ENCODE measurements at regions not wholly inside any gene's neighbourhood (a gene's known extent, or its start where the extent isn't known, plus 50 kb on each side); places are given as distances from the start of the nearest gene placed in this dataset.

- Histone ChIP-seq H3K4me1 (no peaks in the 10 kb centered on the region), H3K9me3 (no peaks in the 10 kb centered on the region), H3K36me3 (no peaks in the 10 kb centered on the region), H3K4me3 (replicated peaks in 1 of 3) (no peak overlapping the region), H3K27ac (no peak overlapping the region), H3K27me3 (no peaks in the 10 kb centered on the region)
- intact Hi-C loops (cut with DNase I) = no loop called here
- TF ChIP-seq, protein P1, sequence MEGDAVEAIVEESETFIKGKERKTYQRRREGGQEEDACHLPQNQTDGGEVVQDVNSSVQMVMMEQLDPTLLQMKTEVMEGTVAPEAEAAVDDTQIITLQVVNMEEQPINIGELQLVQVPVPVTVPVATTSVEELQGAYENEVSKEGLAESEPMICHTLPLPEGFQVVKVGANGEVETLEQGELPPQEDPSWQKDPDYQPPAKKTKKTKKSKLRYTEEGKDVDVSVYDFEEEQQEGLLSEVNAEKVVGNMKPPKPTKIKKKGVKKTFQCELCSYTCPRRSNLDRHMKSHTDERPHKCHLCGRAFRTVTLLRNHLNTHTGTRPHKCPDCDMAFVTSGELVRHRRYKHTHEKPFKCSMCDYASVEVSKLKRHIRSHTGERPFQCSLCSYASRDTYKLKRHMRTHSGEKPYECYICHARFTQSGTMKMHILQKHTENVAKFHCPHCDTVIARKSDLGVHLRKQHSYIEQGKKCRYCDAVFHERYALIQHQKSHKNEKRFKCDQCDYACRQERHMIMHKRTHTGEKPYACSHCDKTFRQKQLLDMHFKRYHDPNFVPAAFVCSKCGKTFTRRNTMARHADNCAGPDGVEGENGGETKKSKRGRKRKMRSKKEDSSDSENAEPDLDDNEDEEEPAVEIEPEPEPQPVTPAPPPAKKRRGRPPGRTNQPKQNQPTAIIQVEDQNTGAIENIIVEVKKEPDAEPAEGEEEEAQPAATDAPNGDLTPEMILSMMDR (IDR thresholded peaks at IDR 0.05) = no peak
- no peak for TF ChIP-seq POLR2A (IDR thresholded peaks at IDR 0.05)
- no peak for DNase-seq
- 77 to 95% methylated on average over 4 of the region's 4 CpGs for WGBS, 2 donors
These were observed 136.1 kb downstream of the ANKRD60 start for GRCh38 chr20:58092353-58092752.

DNA sequence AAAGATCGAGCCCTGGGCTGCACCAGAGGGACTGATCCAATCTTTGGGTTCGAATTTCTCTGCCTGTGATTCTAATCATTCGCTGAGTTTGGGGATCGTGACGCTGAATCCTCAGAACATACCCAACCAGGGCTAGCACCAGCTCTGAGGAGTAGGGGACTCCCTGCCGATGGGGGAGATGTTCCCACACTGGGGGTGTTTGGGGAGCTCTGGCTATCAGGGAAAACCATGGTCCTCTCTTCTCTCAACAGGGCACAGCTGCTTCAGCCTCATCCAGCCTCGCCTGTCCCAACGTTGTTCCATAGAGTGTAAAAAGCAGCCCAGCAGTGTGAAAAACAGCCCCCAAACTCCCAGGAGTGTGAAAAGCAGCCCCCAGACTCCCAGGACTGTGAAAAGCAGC, 136.6 kb downstream of the ANKRD60 start:
- WGBS, 2 donors = 69 to 77% methylated on average over 8 of the region's 8 CpGs
- Histone ChIP-seq H3K27ac (no peak overlapping the region), H3K4me1 (no peaks in the 10 kb centered on the region), H3K9me3 (no peaks in the 10 kb centered on the region), H3K36me3 (no peaks in the 10 kb centered on the region), H3K27me3 (no peaks in the 10 kb centered on the region), H3K4me3 (replicated peaks in 1 of 3) (no peak overlapping the region)
- no peak for DNase-seq
- TF ChIP-seq POLR2A (IDR thresholded peaks at IDR 0.05) = no peak
- TF ChIP-seq, protein P1 (IDR thresholded peaks at IDR 0.05) = no peak
- intact Hi-C loops (cut with DNase I) = no loop called here

DNA sequence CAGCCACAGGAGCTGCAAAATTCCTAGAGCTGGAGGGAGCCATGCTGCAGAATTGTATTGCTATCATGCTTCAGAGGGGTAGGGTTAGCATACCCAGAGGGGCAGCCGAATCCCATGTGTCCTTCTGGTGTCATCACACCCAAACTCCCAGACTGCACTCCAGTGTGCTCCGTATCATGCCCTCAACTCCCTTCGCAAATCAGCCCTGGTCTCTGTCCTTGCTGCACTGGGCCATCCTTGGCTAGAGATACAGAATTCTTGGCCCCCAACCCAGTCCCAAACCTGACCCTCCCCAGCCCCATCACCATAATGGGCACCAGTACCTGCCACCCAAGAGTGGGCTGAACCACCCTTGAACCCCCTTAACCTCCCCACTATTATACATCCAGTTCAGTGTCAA, 138.3 kb downstream of the ANKRD60 start:
- DNase-seq = no peak
- Histone ChIP-seq H3K4me3 (replicated peaks in 1 of 3) (no peak overlapping the region), H3K9me3 (no peaks in the 10 kb centered on the region), H3K27ac (no peak overlapping the region), H3K27me3 (no peaks in the 10 kb centered on the region), H3K36me3 (no peaks in the 10 kb centered on the region), H3K4me1 (no peaks in the 10 kb centered on the region)
- intact Hi-C loops (cut with DNase I) = no loop called here
- no peak for TF ChIP-seq POLR2A (IDR thresholded peaks at IDR 0.05)
- TF ChIP-seq, protein P1 (IDR thresholded peaks at IDR 0.05) = no peak
- 90 to 98% methylated on average over 3 of the region's 3 CpGs for WGBS, 2 donors

GRCh38 chr20:58088625-58089024, 139.8 kb downstream of the ANKRD60 start:
- no peak for DNase-seq
- Histone ChIP-seq H3K4me1 (no peaks in the 10 kb centered on the region), H3K36me3 (no peaks in the 10 kb centered on the region), H3K4me3 (replicated peaks in 1 of 3) (no peak overlapping the region), H3K27me3 (no peaks in the 10 kb centered on the region), H3K27ac (no peak overlapping the region), H3K9me3 (no peaks in the 10 kb centered on the region)
- intact Hi-C loops (cut with DNase I) = loop anchor here (10.0 kb wide), 1 partner anchor 434 kb away; no protein-coding TSS in a partner anchor
- 83 to 89% methylated on average over 7 of the region's 7 CpGs for WGBS, 2 donors
- TF ChIP-seq, protein P1 (IDR thresholded peaks at IDR 0.05) = no peak
- no peak for TF ChIP-seq POLR2A (IDR thresholded peaks at IDR 0.05)

GRCh38 chr20:58088105-58088504, 140.3 kb downstream of the ANKRD60 start:
- H3K27ac ChIP-seq = no peak overlapping the region
- H3K9me3 ChIP-seq = no peaks in the 10 kb centered on the region
- H3K27me3 ChIP-seq = no peaks in the 10 kb centered on the region
- no peak overlapping the region for H3K4me3 ChIP-seq (replicated peaks in 1 of 3)
- no peaks in the 10 kb centered on the region for H3K36me3 ChIP-seq
- TF ChIP-seq, protein P1 (IDR thresholded peaks at IDR 0.05) = no peak
- no peak for TF ChIP-seq POLR2A (IDR thresholded peaks at IDR 0.05)
- 65 to 73% methylated on average over 7 of the region's 7 CpGs for WGBS, 2 donors
- no peak for DNase-seq
- no peaks in the 10 kb centered on the region for H3K4me1 ChIP-seq
- intact Hi-C loops (cut with DNase I) = loop anchor here (10.0 kb wide), 1 partner anchor 433 kb away; no protein-coding TSS in a partner anchor
